Transverse colon (tissue), 4 donors: ENCODE measurements at regions not wholly inside any gene's neighbourhood (a gene's known extent, or its start where the extent isn't known, plus 50 kb on each side); places are given as distances from the start of the nearest gene placed in this dataset.

ENCODE experiments used
- DNase-seq: peaks from one replicate; pipeline ENCODE4 v3.0.0-alpha.2; 2019
- H3K27ac ChIP-seq, 4 donors: fragments of 200-600 bp; sonication (generic); 2 replicates each; pipeline ENCODE4 v1.5.1; 2016 to 2018; ENCODE audit warnings: inconsistent platforms in 4 of 4
- H3K27me3 ChIP-seq: fragments of 200-600 bp; sonication (generic); 2 replicates; pipeline ENCODE4 v1.5.1; 2017; ENCODE audit warnings: inconsistent platforms
- H3K36me3 ChIP-seq, 4 donors: fragments of 200-600 bp; sonication (generic); 2 replicates each; pipeline ENCODE4 v1.5.1; 2017 to 2019; ENCODE audit warnings: inconsistent platforms in 4 of 4
- H3K4me1 ChIP-seq, 4 donors: fragments of 200-600 bp; sonication (generic); 2 replicates each; pipeline ENCODE4 v1.5.1; 2017 to 2020; ENCODE audit warnings: inconsistent platforms in 4 of 4
- H3K4me3 ChIP-seq, 4 donors: fragments of 200-600 bp; sonication (generic); 1 replicate in 1 of 4; 2 replicates in 3 of 4; pipeline versions ENCODE4 v1.5.1 to v1.6.1; 2017 to 2019; ENCODE audit warnings: inconsistent platforms in 4 of 4
- H3K9me3 ChIP-seq, 2 donors: fragments of 200-600 bp; sonication (generic); 2 replicates each; pipeline ENCODE4 v1.5.1; 2017 to 2019; ENCODE audit warnings: inconsistent platforms in 2 of 2
- CTCF ChIP-seq, 5 experiments: fragments of 200-600 bp in 3 of 5; fragments of 450-650 bp in 2 of 5; sonication (generic) in 3 of 5; IDR thresholded peaks; 1 replicate in 2 of 5; 2 replicates in 3 of 5; pipeline ENCODE4 v1.5.1; 2016 to 2017; ENCODE audit warnings: antibody characterized with exemption in 5 of 5, inconsistent platforms in 3 of 5, mild to moderate bottlenecking in 2 of 5, moderate library complexity in 1 of 5
- EP300 ChIP-seq: sonication (generic); formaldehyde crosslinking; IDR thresholded peaks from one replicate; pipeline ENCODE4 v1.6.1; 2017; ENCODE audit warnings: antibody characterized with exemption, low read depth
- POLR2A ChIP-seq: fragments of 450-650 bp; IDR thresholded peaks from one replicate; pipeline ENCODE4 v1.6.1; 2016; ENCODE audit warnings: antibody characterized with exemption, mild to moderate bottlenecking, moderate library complexity
- POLR2AphosphoS5 ChIP-seq, 3 donors: sonication (generic); formaldehyde crosslinking; IDR thresholded peaks; one replicate each; pipeline ENCODE4 v1.6.1; 2016; ENCODE audit warnings: antibody characterized with exemption in 3 of 3
- WGBS, 2 donors: methylation state at CpG; one replicate each; pipeline ENCODE4 v1.1.5; 2018; ENCODE audit warnings: low coverage in 1 of 2; 5-methylcytosine and 5-hydroxymethylcytosine counted together
- in situ Hi-C, 4 donors: fragments of 200-750 bp; cut with MboI; loops; one replicate each; pipeline versions ENCODE4 v1.15.0 to v1.15.1; 2017; ENCODE audit warnings: low sequenced_read_pairs in 3 of 4, low pct_ligation_motif_present in 1 of 4, low pct_unique_long_range_greater_than_20kb in 1 of 4
- intact Hi-C: fragments of 100-400 bp; cut with DNase I; formaldehyde crosslinking; loops from one replicate; pipeline ENCODE4 v1.15.1; 2023; ENCODE audit warnings: low total_unique reads

- intact Hi-C loops, result no loop called here
- in situ Hi-C loops, result no loop called here
- DNase-seq, result no peak
- H3K4me3 ChIP-seq, result no peak overlapping the region
- 65 to 71% methylated on average over 2 of the region's 2 CpGs for WGBS, 2 donors
- TF ChIP-seq CTCF (IDR thresholded peaks at IDR 0.05), result no peak
- no peak for TF ChIP-seq POLR2A
- TF ChIP-seq EP300, result no peak
- no peak for TF ChIP-seq POLR2AphosphoS5 (IDR thresholded peaks at IDR 0.05)
- H3K9me3 ChIP-seq, result no peaks in the 10 kb centered on the region
- no peaks in the 10 kb centered on the region for H3K36me3 ChIP-seq
- no peak overlapping the region for H3K27ac ChIP-seq
- H3K27me3 ChIP-seq, result no peaks in the 10 kb centered on the region
- no peaks in the 10 kb centered on the region for H3K4me1 ChIP-seq
Observed at GRCh38 chr11:104690241-104690640, 208.0 kb downstream of the CASP12 start.

GRCh38 chr11:104688731-104689130 lies 209.5 kb downstream of the CASP12 start:
- no peak overlapping the region for H3K4me3 ChIP-seq
- H3K27me3 ChIP-seq, result no peaks in the 10 kb centered on the region
- H3K4me1 ChIP-seq, result no peaks in the 10 kb centered on the region
- no peak for DNase-seq
- H3K36me3 ChIP-seq, result no peaks in the 10 kb centered on the region
- WGBS, 2 donors, result 69% methylated on average over 4 of the region's 4 CpGs
- in situ Hi-C loops (no loop called here), intact Hi-C loops (no loop called here)
- no peaks in the 10 kb centered on the region for H3K9me3 ChIP-seq
- TF ChIP-seq CTCF (IDR thresholded peaks at IDR 0.05) (no peak), EP300 (no peak), POLR2A (no peak), POLR2AphosphoS5 (IDR thresholded peaks at IDR 0.05) (no peak)
- H3K27ac ChIP-seq, result no peak overlapping the region

GRCh38 chr11:104682206-104682605 lies 216.1 kb downstream of the CASP12 start:
- in situ Hi-C loops, result no loop called here
- no peak for TF ChIP-seq CTCF (IDR thresholded peaks at IDR 0.05)
- TF ChIP-seq POLR2AphosphoS5 (IDR thresholded peaks at IDR 0.05), result no peak
- no peak for TF ChIP-seq POLR2A
- no peak for TF ChIP-seq EP300
- 86 to 90% methylated on average over 1 of the region's 1 CpG for WGBS, 2 donors

GRCh38 chr11:104679258-104679657 lies 219.0 kb downstream of the CASP12 start:
- Histone ChIP-seq H3K36me3 (no peaks in the 10 kb centered on the region), H3K27ac (no peak overlapping the region), H3K4me1 (no peaks in the 10 kb centered on the region), H3K4me3 (no peak overlapping the region), H3K9me3 (no peaks in the 10 kb centered on the region), H3K27me3 (no peaks in the 10 kb centered on the region)
- intact Hi-C loops (no loop called here), in situ Hi-C loops (no loop called here)
- DNase-seq, result no peak
- WGBS, 2 donors, result 85 to 94% methylated on average over 2 of the region's 2 CpGs
- TF ChIP-seq POLR2A (no peak), POLR2AphosphoS5 (IDR thresholded peaks at IDR 0.05) (no peak), EP300 (no peak), CTCF (IDR thresholded peaks at IDR 0.05) (no peak)

More at GRCh38 chr11:104682206-104682605, 216.1 kb downstream of the CASP12 start:
- H3K4me3 ChIP-seq, result no peak overlapping the region
- DNase-seq, result no peak
- intact Hi-C loops, result no loop called here
- H3K4me1 ChIP-seq, result no peaks in the 10 kb centered on the region
- no peaks in the 10 kb centered on the region for H3K36me3 ChIP-seq
- H3K27me3 ChIP-seq, result no peaks in the 10 kb centered on the region
- no peak overlapping the region for H3K27ac ChIP-seq
- no peaks in the 10 kb centered on the region for H3K9me3 ChIP-seq
